DND-41 (cell line): ENCODE measurements at regions not wholly inside any gene's neighbourhood (a gene's known extent, or its start where the extent isn't known, plus 50 kb on each side); places are given as distances from the start of the nearest gene placed in this dataset.

Source experiments
- ATAC-seq: fragments of 200-7000 bp; cut with Tn5 transposase; 3 replicates; pipeline ENCODE4 v1.9.1; 2021; ENCODE audit warnings: low read depth; ENCODE audit not compliant: insufficient read depth
- DNase-seq: peaks from one replicate; pipeline ENCODE4 v3.0.0-alpha.2; 2020
- H2AFZ ChIP-seq: 2 replicates; pipeline ENCODE4 v1.6.0; 2012; ENCODE audit warnings: low read depth, low read length
- H3K27ac ChIP-seq: 2 replicates; pipeline ENCODE4 v1.5.1; 2012; ENCODE audit warnings: low read length, inconsistent platforms
- H3K27me3 ChIP-seq: fragments of 200-600 bp; sonication (generic); 2 replicates; pipeline ENCODE4 v1.6.0; 2012; ENCODE audit warnings: low read length, mild to moderate bottlenecking, inconsistent platforms; ENCODE audit not compliant: insufficient read depth, poor library complexity
- H3K36me3 ChIP-seq: 2 replicates; pipeline ENCODE4 v1.5.1; 2012; ENCODE audit warnings: low read length, inconsistent platforms; ENCODE audit not compliant: insufficient read depth
- H3K4me1 ChIP-seq: 2 replicates; pipeline ENCODE4 v1.5.1; 2012; ENCODE audit warnings: mild to moderate bottlenecking, low read length; ENCODE audit not compliant: insufficient read depth
- H3K4me2 ChIP-seq: 2 replicates; pipeline ENCODE4 v1.6.0; 2012; ENCODE audit warnings: mild to moderate bottlenecking, moderate library complexity, low read length, inconsistent platforms; ENCODE audit not compliant: insufficient read depth
- H3K4me3 ChIP-seq, 2 experiments: fragments of 200-600 bp in 1 of 2; shearing (Covaris generic) in 1 of 2; 2 replicates each; pipeline ENCODE4 v1.5.1; 2012 to 2016; ENCODE audit warnings: inconsistent platforms in 2 of 2, low read length in 2 of 2, mild to moderate bottlenecking in 2 of 2, low read depth in 1 of 2, moderate library complexity in 1 of 2
- H3K79me2 ChIP-seq: 2 replicates; pipeline ENCODE4 v1.6.0; 2012; ENCODE audit warnings: low read length, inconsistent platforms; ENCODE audit not compliant: insufficient read depth
- H3K9ac ChIP-seq: 2 replicates; pipeline ENCODE4 v1.6.0; 2012; ENCODE audit warnings: low read depth, mild to moderate bottlenecking, inconsistent platforms, low read length, moderate library complexity
- H3K9me3 ChIP-seq: 2 replicates; pipeline ENCODE4 v1.5.1; 2012; ENCODE audit warnings: low read length, moderate library complexity, mild to moderate bottlenecking, inconsistent platforms; ENCODE audit not compliant: insufficient read depth, severe bottlenecking
- H4K20me1 ChIP-seq: 2 replicates; pipeline ENCODE4 v1.6.0; 2012; ENCODE audit warnings: low read length; ENCODE audit not compliant: insufficient read depth
- EZH2 ChIP-seq: IDR thresholded peaks from 3 replicates; pipeline ENCODE4 v1.6.1; 2012; ENCODE audit warnings: borderline replicate concordance, low read depth, mild to moderate bottlenecking, moderate library complexity, low read length, inconsistent platforms; ENCODE audit not compliant: severe bottlenecking
- TF ChIP-seq, protein P1 (sequence below): IDR thresholded peaks from 2 replicates; pipeline ENCODE4 v1.5.1; 2012; ENCODE audit warnings: borderline replicate concordance, low read length, moderate library complexity, mild to moderate bottlenecking; ENCODE audit not compliant: poor library complexity, severe bottlenecking; ENCODE audit errors: extremely low read depth

DNA sequence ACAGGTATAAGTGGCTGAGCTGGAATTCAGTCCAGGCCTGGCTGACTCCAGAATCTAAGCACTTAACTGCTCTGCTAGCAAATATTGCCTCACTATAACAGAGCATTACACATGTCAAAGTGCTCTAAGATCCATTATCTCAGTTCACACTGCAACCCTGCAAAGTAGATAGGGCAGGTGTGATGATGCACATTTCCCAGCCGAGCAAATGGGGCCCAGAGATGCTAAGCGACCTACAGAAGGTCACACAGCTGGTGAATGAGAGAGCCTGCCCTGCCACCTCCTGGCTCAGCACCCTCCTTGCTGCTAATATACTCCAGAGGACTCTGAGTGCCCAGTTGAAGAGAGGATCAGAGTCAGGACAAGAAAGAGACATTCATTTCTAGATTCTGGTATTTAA lies 73.6 kb upstream of the CCL1 start:
- Histone ChIP-seq H2AFZ (no peak overlapping the region), H3K4me1 (no peaks in the 10 kb centered on the region), H3K9me3 (no peaks in the 10 kb centered on the region), H3K9ac (no peak overlapping the region), H3K4me2 (no peak overlapping the region), H3K4me3 (no peak overlapping the region), H3K79me2 (no peaks in the 10 kb centered on the region), H3K36me3 (no peaks in the 10 kb centered on the region), H3K27ac (no peak overlapping the region), H4K20me1 (no peaks in the 10 kb centered on the region), H3K27me3 (no peaks in the 10 kb centered on the region)
- TF ChIP-seq, protein P1, sequence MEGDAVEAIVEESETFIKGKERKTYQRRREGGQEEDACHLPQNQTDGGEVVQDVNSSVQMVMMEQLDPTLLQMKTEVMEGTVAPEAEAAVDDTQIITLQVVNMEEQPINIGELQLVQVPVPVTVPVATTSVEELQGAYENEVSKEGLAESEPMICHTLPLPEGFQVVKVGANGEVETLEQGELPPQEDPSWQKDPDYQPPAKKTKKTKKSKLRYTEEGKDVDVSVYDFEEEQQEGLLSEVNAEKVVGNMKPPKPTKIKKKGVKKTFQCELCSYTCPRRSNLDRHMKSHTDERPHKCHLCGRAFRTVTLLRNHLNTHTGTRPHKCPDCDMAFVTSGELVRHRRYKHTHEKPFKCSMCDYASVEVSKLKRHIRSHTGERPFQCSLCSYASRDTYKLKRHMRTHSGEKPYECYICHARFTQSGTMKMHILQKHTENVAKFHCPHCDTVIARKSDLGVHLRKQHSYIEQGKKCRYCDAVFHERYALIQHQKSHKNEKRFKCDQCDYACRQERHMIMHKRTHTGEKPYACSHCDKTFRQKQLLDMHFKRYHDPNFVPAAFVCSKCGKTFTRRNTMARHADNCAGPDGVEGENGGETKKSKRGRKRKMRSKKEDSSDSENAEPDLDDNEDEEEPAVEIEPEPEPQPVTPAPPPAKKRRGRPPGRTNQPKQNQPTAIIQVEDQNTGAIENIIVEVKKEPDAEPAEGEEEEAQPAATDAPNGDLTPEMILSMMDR, result peak; percentile 43
- no peak for TF ChIP-seq EZH2
- DNase-seq (no peak), ATAC-seq (peak; percentile 54; the same call in 2 of the 3 replicates)

DNA sequence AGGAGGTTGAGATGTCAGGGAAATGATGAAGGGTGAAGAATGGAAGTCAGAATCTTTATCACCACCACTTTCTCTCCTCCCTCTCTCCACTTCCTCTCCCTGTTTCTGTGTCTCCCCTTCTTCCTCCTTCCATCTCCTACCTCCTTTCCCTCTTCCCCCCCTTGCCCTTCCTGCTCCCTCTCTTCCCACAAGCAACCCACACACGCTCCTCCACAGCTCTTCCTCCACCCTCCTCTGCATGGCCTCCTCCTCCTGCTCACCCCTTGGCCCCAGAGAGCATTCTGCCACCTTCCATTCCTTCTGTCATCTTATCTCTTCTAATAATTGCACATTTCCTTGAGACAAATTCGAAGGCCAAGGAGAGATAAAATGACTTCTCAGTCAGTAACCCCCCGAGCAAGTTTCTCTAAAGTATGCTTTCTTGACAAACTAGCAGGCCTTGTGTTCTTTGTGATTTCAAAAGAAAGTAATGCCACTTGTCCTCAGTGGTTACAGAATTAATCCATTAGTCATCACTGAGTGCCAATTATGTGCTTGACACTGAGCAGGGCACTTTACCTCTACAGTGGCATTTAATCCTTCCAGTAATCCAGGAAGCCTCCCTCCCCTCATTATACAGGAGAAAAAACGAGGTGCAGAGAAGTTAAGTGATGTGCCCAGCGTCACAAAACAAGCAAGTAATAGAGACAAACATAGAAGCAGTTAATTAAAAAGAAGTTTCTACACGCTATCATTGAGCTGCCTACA lies 72.3 kb upstream of the CCL1 start:
- DNase-seq, result no peak
- Histone ChIP-seq H3K9ac (no peak overlapping the region), H2AFZ (no peak overlapping the region), H3K27ac (no peak overlapping the region), H3K4me1 (no peaks in the 10 kb centered on the region), H4K20me1 (no peaks in the 10 kb centered on the region), H3K27me3 (no peaks in the 10 kb centered on the region), H3K36me3 (no peaks in the 10 kb centered on the region), H3K4me3 (no peak overlapping the region), H3K9me3 (no peaks in the 10 kb centered on the region), H3K4me2 (no peak overlapping the region), H3K79me2 (no peaks in the 10 kb centered on the region)
- TF ChIP-seq, protein P1, result no peak
- no peak for TF ChIP-seq EZH2
- ATAC-seq, result no peak

DNA sequence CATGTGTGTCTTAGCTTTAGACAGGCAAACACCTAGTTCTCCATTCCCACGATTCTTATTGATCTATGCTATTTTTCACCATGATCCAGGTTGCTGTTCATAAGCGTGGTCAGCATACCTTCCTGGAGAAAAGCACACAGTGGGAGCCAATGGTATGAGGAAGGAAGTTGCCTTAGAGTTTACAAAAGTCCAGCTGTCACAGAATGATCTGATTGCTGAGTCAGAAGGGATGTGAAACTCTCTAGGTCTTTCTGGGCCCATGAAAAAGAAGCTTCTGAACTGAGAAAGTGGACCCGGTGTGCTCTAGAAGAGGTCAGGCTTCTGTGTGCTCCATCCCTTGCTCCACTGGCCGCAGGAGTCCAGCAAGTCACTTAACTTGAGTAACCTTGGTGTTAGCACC lies 71.0 kb upstream of the CCL1 start:
- Histone ChIP-seq H3K4me3 (no peak overlapping the region), H3K9ac (no peak overlapping the region), H3K4me1 (no peaks in the 10 kb centered on the region), H3K36me3 (no peaks in the 10 kb centered on the region), H3K27ac (no peak overlapping the region), H4K20me1 (no peaks in the 10 kb centered on the region), H2AFZ (no peak overlapping the region), H3K9me3 (no peaks in the 10 kb centered on the region), H3K79me2 (no peaks in the 10 kb centered on the region), H3K4me2 (no peak overlapping the region), H3K27me3 (no peaks in the 10 kb centered on the region)
- TF ChIP-seq, protein P1, result no peak
- ATAC-seq (no peak), DNase-seq (no peak)
